ENCODE measurements at regions not wholly inside any gene's neighbourhood (a gene's known extent, or its start where the extent isn't known, plus 50 kb on each side); places are given as distances from the start of the nearest gene placed in this dataset.

DNA sequence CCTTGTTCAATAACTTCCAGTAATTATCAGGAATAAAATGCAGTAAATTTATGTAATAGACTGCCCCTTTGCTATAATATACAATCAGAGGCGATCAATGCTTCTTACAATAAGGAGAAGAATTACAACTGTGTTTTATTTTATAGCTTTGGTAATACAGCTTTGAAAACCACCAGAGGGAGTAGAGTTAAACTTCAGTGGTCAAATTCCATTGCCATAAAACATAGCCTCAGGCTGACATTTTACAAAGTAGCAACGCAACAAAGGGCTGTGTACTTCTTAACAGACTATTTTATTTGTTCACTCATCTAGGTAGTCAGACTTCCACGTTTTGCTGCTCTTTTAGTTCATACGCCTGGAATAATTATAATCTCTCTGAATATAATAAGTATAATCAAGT lies 58.5 kb downstream of the TEX13C start:
- H3K27ac ChIP-seq = no peak overlapping the region
- no peak overlapping the region for H3K4me3 ChIP-seq
- TF ChIP-seq, protein P1, sequence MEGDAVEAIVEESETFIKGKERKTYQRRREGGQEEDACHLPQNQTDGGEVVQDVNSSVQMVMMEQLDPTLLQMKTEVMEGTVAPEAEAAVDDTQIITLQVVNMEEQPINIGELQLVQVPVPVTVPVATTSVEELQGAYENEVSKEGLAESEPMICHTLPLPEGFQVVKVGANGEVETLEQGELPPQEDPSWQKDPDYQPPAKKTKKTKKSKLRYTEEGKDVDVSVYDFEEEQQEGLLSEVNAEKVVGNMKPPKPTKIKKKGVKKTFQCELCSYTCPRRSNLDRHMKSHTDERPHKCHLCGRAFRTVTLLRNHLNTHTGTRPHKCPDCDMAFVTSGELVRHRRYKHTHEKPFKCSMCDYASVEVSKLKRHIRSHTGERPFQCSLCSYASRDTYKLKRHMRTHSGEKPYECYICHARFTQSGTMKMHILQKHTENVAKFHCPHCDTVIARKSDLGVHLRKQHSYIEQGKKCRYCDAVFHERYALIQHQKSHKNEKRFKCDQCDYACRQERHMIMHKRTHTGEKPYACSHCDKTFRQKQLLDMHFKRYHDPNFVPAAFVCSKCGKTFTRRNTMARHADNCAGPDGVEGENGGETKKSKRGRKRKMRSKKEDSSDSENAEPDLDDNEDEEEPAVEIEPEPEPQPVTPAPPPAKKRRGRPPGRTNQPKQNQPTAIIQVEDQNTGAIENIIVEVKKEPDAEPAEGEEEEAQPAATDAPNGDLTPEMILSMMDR (IDR thresholded peaks at IDR 0.05) = no peak
- DNase-seq (ENCODE audit: low spot score) = no peak

DNA sequence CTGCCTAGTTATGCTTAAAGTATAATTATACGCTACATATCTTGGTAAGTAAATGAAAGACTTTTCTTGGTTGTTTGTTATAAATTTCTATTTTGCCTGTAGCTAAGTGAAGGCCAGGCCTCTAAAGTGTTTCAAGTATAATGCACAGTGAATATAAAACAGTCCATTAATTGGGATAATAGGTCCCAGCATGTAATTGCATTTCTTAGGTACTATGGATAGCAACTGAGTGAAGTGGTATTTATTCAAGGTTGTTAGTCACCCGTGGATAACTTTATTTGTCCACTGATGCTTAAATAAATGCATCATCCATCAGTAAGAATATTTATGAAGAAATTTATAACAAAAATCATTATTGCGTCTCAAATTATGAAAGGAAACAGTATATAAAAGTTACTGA lies 59.1 kb downstream of the TEX13C start:
- TF ChIP-seq, protein P1 (IDR thresholded peaks at IDR 0.05) = no peak
- DNase-seq (ENCODE audit: low spot score) = no peak
- Histone ChIP-seq H3K27ac (no peak overlapping the region), H3K4me3 (no peak overlapping the region)

DNA sequence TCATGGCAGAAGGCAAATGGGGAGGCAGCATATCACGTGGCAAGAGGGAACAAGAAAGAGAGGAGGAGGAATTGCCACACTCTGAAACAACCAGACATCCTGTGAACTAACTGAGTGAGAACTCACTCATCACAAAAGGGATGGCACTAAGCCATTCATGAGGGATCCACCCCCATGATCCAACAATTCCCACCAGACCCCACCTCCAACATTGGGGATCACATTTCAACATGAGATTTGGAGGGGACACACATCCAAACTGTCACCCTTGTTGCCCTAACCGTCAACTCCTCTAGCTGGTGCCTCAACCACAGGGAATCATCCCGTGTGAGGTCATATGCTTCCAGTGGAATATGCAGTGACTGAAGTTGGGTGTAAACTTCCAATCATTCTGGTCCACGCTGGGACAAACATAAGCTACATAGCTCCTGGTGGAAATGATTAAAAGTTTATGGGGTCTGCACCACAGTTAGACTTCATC lies 62.5 kb downstream of the TEX13C start:
- no peak for DNase-seq (ENCODE audit: low spot score)
- TF ChIP-seq, protein P1 (IDR thresholded peaks at IDR 0.05) = no peak
- Histone ChIP-seq H3K4me3 (no peak overlapping the region), H3K27ac (no peak overlapping the region)

DNA sequence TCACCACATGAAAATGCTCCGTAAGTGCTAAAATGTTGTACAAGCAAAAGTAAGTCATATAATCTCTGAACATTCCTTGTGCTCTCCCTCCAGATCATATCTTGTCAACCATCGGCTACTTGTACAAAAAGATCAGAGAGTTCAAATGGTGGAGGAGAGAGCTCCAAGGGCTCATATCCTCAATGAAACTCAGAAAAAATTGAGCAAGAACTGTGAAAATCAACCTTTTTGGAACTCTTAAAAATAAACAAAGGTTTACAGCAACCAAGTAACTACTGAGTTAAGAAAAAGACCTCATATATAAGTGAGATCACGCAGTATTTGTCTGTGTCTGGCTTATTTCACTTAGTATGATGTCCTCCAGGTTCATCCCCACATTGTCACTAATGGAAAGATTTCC lies 63.2 kb downstream of the TEX13C start:
- no peak for DNase-seq (ENCODE audit: low spot score)
- TF ChIP-seq, protein P1 (IDR thresholded peaks at IDR 0.05) = no peak
- no peak overlapping the region for H3K27ac ChIP-seq
- no peak overlapping the region for H3K4me3 ChIP-seq

DNA sequence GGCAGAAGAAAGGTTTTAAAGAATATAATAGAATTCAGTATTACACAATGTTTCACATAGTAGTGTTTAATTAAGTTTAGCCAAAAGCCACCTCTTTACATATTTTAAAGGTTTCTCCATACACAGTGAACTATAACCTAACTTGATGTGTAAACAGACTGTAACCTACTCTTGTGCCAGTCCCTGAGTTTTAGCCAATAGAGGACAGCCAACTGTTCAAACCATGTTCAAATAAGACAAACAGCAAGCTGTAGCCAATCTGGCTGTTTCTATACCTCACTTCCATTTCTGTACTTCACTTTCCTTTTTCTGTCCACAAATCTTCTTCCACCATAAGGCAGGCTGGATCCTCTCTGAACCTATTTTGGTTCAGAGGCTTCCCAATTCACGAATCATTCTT lies 65.2 kb downstream of the TEX13C start:
- H3K4me3 ChIP-seq = no peak overlapping the region
- no peak for DNase-seq (ENCODE audit: low spot score)
- TF ChIP-seq, protein P1 (IDR thresholded peaks at IDR 0.05) = no peak
- H3K27ac ChIP-seq = no peak overlapping the region

DNA sequence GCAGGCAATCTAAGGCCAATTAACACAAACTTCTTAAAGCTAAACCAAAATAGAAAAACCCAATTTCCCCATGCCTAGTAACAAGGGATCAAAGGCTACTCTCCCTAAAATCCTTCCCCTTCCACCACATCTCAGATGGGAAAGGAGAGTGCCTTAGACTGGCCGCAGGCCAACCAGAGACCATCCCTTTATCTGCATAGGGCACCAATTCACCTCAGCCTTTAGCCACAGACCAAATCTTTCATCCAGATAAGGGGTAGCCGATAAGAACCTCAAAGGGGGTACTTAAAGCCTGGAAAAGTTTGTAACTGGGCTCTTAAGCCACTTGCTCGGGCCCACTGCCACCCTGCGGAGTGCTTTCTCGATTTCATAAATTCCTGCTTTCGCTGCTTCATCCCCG lies 68.3 kb downstream of the TEX13C start:
- TF ChIP-seq, protein P1 (IDR thresholded peaks at IDR 0.05) = no peak
- Histone ChIP-seq H3K27ac (no peak overlapping the region), H3K4me3 (no peak overlapping the region)
- no peak for DNase-seq (ENCODE audit: low spot score)

DNA sequence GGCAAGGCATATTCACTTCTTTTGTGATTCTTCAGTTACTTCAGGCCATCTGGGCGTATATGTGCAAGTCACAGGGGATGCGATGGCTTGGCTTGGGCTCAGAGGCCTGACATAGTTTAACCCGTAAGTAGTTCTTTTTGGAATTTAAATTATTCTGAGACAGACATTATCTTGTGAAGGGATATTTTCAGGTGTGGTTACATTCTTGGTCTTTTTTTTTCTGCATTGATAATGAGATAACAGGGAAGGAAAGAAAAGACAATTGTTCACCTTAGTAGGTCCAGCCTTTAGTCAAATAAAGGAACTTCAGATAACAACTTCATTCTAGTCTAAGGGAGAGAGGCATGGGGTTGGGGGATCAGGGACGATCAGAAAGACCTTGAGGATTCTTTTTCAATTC lies 74.8 kb downstream of the TEX13C start:
- H3K27ac ChIP-seq = no peak overlapping the region
- TF ChIP-seq, protein P1 (IDR thresholded peaks at IDR 0.05) = no peak
- no peak overlapping the region for H3K4me3 ChIP-seq
- DNase-seq (ENCODE audit: low spot score) = no peak

Data from coronary artery (tissue), 2 donors.